Muscle of arm (tissue), 1 donor: ENCODE measurements at regions not wholly inside any gene's neighbourhood (a gene's known extent, or its start where the extent isn't known, plus 50 kb on each side); places are given as distances from the start of the nearest gene placed in this dataset.
A peak's percentile ranks its signal among the peaks of the same experiment; 100 is the strongest.

Source experiments
- DNase-seq: peaks from one replicate; pipeline ENCODE4 v3.0.0-alpha.2; 2013

GRCh38 chr10:4663162-4663992 is 162.6 kb upstream of the AKR1E2 start:
- DNase-seq: peak; percentile 53

DNA sequence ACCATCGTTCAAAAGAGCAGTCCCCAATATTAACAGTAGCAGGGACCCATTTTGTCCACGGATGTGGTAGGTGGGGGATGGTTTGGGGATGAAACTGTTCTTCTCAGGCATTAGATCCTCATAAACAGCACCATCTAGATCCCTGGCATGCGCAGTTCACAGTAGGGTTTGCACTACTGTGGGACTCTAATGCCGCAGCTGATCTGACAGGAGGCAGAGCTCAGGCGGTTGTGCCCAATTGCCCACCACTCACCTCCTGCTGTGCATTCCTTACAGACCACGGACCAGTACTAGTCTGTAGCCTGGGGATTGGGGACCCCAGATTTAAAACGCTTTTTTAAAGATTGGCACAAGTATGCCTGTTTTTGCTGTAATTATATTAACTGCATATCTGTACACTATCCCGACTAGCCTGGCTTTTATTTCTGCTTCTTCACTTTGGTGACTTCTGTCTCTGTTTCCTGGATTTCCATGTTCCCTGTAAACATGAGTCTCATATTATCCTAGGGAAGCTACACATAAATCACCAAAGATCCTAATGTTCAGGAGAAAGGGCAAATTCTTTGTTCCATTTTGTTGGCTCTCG is 163.3 kb upstream of the AKR1E2 start:
- no peak for DNase-seq

GRCh38 chr10:4661511-4662255 is 164.3 kb upstream of the AKR1E2 start:
- DNase-seq: no peak

- no peak for DNase-seq
Measured at GRCh38 chr10:4658777-4659176, 167.2 kb upstream of the AKR1E2 start.

DNA sequence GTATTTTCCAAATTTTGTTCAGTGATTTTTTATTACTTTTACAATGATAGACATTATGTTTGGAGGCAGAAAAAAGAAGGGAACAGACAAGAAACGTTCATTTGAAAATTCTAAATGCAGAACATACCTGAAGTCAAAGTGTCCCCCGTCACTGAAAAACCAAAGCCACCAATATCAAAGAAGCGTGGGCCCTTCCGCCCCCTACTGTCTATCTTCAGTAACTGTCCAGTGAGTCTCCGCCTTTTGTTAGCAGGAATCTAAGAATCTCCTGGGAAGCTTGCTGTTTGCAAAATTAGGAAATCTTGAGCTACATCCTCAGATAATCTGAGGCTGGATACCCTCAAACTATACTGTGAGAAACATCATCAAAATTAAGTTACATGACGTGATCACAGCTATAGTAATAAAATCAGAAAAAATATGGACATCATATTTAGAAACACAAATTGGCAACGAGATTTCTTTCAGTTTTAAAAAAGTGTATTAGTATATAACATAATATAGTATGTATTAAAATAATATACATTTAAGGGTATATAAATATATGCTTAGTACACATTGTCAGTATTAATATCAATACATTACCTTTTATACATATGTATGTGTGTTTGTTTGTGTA is 169.3 kb upstream of the AKR1E2 start:
- DNase-seq: peak; percentile 68

DNA sequence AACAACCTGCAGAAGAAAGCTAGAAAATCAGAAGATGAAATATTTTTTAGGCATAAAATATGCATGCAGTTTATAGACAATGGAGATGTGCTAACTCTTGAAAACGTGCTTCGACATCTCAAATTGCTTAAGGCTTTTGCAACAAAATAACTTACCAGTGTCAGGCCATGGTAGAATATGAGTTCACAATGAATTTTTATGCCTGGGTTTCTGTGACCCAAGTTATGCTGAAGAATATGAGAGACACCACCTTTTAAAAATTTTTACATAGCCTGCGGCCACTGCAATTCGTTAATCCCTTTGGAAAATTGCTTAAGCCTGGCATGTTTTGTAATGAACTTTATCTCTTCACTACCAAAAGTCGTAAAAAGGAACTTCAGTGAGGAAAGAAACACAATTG is 170.1 kb upstream of the AKR1E2 start:
- DNase-seq: no peak

DNA sequence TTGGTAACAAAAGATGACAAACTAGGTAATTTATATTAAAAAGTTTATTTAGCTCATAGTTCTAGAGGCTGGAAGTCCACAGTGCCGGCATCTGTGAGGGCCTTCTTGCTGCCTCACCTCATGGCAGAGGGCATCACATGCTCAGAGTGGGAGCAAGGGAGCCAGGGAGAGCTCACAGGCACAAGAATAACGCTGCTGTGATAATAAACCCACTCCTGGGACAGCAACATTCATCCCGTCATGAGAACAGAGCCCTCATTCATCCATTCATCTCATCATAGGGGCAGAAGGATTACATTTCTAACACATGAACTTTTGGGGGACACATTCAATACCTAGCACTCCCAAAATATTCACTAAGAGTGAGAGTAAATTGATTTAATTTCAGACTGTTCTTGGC is 170.6 kb upstream of the AKR1E2 start:
- no peak for DNase-seq

DNA sequence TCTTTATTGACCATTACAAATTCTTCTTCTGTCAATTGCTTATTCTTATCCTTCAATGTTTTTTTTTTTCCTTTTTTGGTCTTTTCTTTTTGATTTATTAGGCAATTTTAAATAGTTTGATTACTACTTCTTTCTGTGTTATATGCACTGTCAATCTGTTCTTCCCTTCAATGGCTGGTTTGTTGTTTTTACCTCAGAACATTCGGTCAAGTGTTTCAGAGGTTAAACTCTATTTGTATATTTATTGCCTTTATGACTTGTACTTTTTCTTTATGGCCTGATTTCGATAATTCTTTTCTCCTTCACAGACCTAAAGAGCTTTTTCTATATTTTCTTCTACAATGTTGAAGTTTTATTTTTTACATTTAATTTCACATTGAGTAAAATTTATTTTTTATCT is 171.5 kb upstream of the AKR1E2 start:
- DNase-seq: no peak

DNA sequence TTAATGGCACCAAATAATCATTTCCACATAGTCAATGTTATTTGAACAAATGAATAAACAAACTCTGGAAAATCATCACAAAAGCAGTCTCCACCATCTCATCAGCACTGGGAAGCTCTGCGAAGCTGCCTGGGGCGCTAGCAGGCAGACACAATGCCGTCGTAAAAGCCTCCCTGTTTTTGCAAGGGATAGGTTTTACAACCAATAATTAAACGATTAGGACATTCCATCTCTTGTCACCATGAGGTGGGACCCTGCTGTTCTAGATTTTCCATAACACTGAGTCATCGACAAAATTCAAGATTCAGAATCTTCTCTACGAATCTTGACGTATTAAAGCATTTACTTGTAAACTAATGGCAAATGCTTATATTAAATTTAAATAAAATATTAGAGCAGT is 172.8 kb upstream of the AKR1E2 start:
- DNase-seq: no peak

DNA sequence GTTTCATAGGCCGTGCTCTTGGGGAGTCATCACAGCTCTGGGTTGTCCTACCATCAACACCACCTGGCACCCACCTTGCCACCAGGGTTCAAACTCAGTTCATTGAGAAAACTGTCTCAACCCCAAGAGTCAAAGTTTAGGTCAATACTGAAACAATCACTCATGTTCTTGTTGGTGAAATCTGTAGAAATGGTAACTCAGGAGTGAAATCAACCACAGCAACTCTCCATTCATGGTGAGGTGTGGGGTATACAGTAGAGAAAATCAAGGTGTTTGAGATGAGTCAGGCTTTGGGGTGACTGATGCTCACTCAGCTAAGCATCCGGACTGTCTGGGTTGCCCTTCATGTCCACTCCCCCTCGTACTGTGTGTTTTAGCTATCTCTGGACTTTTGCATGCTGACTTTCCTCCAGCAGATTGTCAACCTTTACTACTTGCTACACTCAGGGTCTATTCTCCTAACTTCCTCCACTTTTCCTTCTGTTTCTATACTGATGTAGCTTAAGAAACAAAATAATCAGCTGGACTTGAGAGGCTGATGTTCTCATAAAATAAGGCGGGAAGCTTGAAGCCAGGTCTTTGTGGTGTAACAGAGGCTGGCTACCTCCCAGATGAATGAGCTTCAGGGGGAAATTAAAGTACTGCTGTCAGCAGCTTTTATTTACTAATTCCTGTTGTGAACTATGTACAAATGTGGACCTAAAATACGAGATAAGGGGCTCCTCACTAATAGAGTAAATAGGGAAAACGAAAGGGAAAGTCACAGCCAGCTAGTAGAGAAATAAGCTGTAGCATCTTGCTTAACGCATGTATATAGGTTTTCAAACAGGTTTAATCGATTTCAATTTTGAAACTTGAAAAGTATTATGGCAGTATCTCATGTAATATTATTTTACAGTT is 173.6 kb upstream of the AKR1E2 start:
- DNase-seq: no peak

GRCh38 chr10:4651404-4652037 is 174.5 kb upstream of the AKR1E2 start:
- DNase-seq: no peak

DNA sequence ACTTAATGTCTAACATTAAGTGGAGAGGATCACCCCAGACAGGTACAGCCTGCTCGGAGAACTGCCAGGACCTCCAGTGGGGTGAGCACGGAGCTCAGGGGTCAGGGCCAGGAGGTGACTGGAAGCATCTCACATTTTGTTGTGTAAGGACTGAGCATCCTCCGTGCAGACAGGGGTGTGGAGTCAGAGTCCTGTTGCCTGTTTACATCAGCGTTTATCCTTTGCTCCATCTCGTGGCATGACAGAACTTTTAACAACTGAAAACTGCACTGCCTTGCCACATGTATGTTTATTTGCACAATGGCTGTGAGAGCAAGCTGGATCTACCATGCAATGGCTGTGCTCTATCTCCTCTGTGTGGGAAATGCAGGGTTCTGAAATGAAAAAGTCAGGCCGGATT is 175.4 kb upstream of the AKR1E2 start:
- no peak for DNase-seq

DNA sequence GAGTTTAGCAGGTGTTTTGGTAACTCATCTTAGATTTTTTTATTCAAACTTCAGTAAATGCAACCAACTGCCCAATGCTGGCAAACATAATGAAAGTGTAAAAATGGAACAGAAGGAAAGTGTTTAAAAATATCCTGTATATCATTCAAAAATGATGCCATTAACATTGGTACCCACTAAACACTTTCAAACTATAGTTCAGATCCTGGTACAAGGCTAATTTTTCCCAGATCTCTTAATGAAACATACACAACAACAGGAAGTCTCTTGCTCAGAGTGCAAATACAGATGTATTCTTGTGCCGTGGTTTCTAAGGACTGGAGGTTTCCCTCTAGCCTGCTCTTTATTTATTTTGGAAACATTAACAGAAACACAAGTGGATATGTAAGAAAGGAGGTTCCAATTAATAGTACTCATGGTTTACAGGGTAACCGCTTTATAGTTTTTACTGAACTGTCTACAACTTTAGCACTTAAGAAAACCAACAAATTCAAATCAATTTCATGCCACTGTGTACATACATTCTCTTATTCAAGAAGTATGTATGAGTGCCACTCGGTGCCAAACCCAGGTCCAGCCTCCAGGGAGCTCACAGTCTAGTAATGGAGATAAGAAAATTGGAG is 176.0 kb upstream of the AKR1E2 start:
- peak; percentile 40 for DNase-seq

GRCh38 chr10:4649471-4649870 is 176.5 kb upstream of the AKR1E2 start:
- DNase-seq: no peak

DNA sequence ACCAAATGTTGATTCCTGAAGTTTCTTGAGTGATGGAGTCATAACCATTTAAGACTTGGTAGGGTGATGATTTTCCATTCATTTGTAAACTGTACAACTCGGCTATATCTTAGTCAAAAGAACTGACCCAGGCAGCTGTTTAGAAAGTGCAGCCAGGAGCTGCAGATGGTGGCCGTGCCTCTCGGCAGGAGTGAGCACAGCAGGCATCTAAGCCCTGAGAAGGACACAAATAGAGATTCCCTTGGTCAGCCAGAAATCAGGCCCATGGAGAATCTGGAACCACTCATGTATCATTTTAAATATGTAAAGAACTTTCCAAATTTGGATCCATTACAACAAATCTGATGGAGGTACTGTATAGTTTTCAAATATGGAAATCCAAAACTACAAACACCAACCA is 177.0 kb upstream of the AKR1E2 start:
- DNase-seq: peak; percentile 49

GRCh38 chr10:4647109-4647785 is 178.8 kb upstream of the AKR1E2 start:
- DNase-seq: no peak

- DNase-seq: no peak
Measured at GRCh38 chr10:4646547-4646946, 179.5 kb upstream of the AKR1E2 start.

DNA sequence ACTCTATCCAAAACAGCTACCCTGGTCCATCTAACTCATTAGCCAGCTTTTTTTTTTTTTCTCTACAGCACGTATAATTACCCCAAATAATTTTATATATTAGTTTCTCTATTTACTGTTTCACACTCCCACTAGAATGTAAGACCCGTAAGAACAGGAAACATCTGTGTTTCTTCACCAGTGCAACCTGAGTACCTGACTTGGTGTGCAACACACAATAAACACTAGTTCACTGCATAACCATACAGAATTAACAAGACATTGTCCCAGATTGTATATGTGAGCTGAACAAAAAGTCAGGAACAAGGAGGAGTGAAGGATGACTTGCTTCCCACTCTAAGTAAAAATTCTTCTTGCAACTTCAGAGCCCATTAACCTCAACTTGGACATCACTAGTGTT is 180.2 kb upstream of the AKR1E2 start:
- no peak for DNase-seq

DNA sequence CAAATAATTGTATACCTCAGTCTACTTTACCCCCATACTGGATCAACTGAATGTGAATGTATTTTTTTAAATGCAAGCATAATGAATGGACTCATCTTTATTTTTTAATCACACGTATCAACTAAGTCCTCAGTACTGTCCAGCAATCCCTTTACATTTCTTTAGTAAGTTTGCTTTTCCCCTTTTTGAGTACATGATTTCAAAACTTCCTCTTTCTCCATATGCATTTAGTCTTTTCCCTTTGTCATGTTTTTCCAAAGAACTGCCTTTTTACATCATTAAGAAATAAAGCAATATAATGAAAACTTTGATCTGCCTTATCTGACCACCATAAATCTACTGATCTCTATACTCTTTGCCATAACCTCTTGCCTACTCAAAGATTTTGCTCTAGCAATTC is 182.5 kb upstream of the AKR1E2 start:
- DNase-seq: no peak

DNA sequence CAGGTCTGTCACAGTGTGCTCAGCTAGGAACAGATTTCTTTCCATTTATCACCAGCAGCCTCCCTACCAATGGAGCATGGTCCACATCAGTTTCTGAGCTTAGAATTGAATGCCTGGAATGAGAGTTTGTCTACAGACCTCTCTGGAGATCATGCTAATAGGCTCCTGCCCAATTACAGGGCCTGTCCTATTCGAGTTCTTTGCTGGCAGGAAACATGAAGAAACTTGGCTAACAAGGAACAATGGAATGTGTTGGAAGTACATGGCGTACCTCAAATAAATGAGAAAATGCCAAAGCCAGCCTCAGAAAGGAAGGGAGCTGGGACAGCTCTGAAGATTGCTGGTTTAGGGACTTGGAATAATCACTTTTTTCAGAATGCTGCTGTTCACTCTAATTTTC is 186.0 kb upstream of the AKR1E2 start:
- DNase-seq: no peak
